ENCODE measurements at regions not wholly inside any gene's neighbourhood (a gene's known extent, or its start where the extent isn't known, plus 50 kb on each side); places are given as distances from the start of the nearest gene placed in this dataset.

DNA sequence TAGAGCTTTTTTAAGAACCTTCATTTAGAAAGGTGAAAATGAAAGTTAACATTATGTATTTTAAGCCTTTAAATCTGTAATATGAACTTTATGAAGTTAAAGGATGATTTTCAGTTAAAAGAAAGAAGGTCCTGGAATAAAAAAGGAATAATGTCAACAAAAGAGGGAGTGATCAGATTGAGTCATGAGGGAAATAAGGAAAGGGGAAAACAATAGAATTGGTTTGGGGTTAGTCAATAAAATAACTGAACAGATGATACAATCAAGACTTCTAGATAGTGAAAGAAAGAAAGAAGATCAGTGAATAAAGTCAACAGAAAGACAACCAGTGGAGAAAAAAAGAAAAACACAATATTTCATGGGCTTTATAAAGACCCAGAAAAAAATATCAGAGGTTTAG is 291.6 kb upstream of the ARSJ start:
- H3K9me3 ChIP-seq, result no peaks in the 10 kb centered on the region
- intact Hi-C loops (cut with DNase I), result no loop called here
- TF ChIP-seq, protein P1, sequence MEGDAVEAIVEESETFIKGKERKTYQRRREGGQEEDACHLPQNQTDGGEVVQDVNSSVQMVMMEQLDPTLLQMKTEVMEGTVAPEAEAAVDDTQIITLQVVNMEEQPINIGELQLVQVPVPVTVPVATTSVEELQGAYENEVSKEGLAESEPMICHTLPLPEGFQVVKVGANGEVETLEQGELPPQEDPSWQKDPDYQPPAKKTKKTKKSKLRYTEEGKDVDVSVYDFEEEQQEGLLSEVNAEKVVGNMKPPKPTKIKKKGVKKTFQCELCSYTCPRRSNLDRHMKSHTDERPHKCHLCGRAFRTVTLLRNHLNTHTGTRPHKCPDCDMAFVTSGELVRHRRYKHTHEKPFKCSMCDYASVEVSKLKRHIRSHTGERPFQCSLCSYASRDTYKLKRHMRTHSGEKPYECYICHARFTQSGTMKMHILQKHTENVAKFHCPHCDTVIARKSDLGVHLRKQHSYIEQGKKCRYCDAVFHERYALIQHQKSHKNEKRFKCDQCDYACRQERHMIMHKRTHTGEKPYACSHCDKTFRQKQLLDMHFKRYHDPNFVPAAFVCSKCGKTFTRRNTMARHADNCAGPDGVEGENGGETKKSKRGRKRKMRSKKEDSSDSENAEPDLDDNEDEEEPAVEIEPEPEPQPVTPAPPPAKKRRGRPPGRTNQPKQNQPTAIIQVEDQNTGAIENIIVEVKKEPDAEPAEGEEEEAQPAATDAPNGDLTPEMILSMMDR (IDR thresholded peaks at IDR 0.05), result no peak
- TF ChIP-seq POLR2A (IDR thresholded peaks at IDR 0.05) (no peak), EP300 (IDR thresholded peaks at IDR 0.05) (no peak)

DNA sequence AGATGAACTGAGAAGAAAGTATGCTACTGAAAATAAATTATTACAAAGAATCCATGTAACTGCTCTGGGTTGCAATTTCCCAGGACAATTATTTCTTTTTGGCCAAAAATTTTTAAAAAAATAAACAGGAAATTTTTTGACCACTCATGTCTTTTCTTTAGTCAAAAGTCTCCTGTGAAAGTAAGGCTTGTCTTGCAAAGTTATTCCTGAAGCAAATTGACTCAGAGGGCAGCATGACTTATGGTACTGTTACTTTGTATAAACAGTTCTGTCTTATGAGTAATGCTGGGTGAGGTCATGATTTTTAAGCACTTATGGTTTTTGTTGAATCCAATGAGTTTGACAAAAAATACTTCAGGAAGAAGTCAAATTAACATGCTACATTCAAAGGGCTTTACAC is 292.8 kb upstream of the ARSJ start:
- Histone ChIP-seq H3K9me3 (no peaks in the 10 kb centered on the region), H3K36me3 (no peaks in the 10 kb centered on the region), H3K4me3 (no peak overlapping the region), H3K27ac (no peak overlapping the region), H3K27me3 (no peaks in the 10 kb centered on the region), H3K4me1 (ENCODE audit: insufficient read depth) (no peaks in the 10 kb centered on the region)
- no peak for TF ChIP-seq POLR2A (IDR thresholded peaks at IDR 0.05)
- TF ChIP-seq EP300 (IDR thresholded peaks at IDR 0.05), result no peak
- TF ChIP-seq, protein P1 (IDR thresholded peaks at IDR 0.05), result no peak
- DNase-seq, result no peak
- intact Hi-C loops (cut with DNase I), result no loop called here

More for the DNA sequence above, 291.6 kb upstream of the ARSJ start:
- Histone ChIP-seq H3K27me3 (no peaks in the 10 kb centered on the region), H3K4me1 (ENCODE audit: insufficient read depth) (no peaks in the 10 kb centered on the region), H3K27ac (no peak overlapping the region), H3K4me3 (no peak overlapping the region), H3K36me3 (no peaks in the 10 kb centered on the region)
- no peak for DNase-seq

DNA sequence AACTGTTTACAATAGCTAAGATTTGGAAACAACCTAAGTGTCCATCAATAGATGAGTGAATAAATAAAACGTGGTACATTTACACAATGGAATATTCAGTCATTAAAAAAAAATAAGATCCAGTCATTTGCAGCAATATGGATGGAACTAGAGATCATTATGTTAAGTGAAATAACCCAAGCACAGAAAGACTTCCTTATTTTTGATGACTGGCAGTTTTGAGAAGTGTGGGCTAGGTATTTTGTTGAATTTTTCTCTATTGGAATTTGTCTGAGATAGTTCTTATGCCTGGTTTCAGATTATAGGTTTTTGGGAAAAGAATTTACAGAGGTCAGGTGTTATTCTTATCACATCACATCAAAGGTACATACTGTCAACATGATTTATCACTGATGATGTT is 293.8 kb upstream of the ARSJ start:
- intact Hi-C loops (cut with DNase I), result no loop called here
- 68 to 77% (median 75%) methylated on average over 1 of the region's 1 CpG for WGBS, 3 donors
- H3K27me3 ChIP-seq, result no peaks in the 10 kb centered on the region
- H3K27ac ChIP-seq, result no peak overlapping the region
- no peaks in the 10 kb centered on the region for H3K4me1 ChIP-seq (ENCODE audit: insufficient read depth)
- TF ChIP-seq, protein P1 (IDR thresholded peaks at IDR 0.05), result no peak
- TF ChIP-seq POLR2A (IDR thresholded peaks at IDR 0.05), result no peak
- TF ChIP-seq EP300 (IDR thresholded peaks at IDR 0.05), result no peak
- no peak overlapping the region for H3K4me3 ChIP-seq
- H3K9me3 ChIP-seq, result no peaks in the 10 kb centered on the region
- DNase-seq, result no peak
- no peaks in the 10 kb centered on the region for H3K36me3 ChIP-seq

DNA sequence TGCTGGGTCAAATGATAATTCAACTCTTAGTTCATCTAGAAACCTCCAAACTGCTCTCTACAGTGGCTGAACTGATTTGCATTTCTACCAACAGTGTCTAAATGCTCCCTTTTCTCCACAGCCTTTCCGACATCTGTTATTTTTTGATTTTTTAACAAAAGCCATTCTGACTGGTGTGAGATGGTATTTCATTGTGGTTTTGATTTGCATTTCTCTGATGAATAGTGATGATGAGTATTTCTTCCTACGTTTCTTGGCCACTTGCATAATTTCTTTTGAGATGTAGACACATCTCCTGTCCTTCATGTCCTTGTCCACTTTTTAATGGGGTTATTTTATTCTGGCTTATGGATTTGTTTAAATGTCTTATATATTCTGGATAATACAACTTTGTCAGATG is 298.2 kb upstream of the ARSJ start:
- no peaks in the 10 kb centered on the region for H3K4me1 ChIP-seq (ENCODE audit: insufficient read depth)
- H3K27me3 ChIP-seq, result no peaks in the 10 kb centered on the region
- intact Hi-C loops (cut with DNase I), result no loop called here
- DNase-seq, result no peak
- no peak overlapping the region for H3K4me3 ChIP-seq
- H3K9me3 ChIP-seq, result no peaks in the 10 kb centered on the region
- TF ChIP-seq POLR2A (IDR thresholded peaks at IDR 0.05), result no peak
- TF ChIP-seq EP300 (IDR thresholded peaks at IDR 0.05), result no peak
- TF ChIP-seq, protein P1 (IDR thresholded peaks at IDR 0.05), result no peak
- 79 to 81% (median 79%) methylated on average over 2 of the region's 2 CpGs for WGBS, 3 donors
- no peak overlapping the region for H3K27ac ChIP-seq
- H3K36me3 ChIP-seq, result no peaks in the 10 kb centered on the region

DNA sequence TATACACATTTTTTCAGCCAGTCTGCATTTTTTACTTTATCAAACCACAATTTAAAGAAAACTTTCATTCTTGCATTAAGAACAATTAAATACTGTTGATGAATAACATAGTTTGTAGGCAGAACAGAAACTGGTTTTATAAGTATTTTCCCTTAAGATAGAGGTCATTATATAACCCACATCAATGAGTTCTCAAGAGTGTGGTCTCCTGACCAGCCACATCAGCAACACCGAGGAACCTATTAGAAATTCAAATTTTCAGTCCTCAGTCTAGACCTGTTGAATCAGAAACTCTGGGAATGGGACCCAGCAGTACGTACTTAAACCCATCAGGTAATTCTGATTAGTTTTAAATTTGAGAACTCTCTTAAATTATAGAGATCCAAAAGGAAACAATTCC is 299.6 kb upstream of the ARSJ start:
- intact Hi-C loops (cut with DNase I), result no loop called here
- H3K4me1 ChIP-seq (ENCODE audit: insufficient read depth), result no peaks in the 10 kb centered on the region
- no peak for TF ChIP-seq POLR2A (IDR thresholded peaks at IDR 0.05)
- TF ChIP-seq, protein P1 (IDR thresholded peaks at IDR 0.05), result no peak
- no peak for TF ChIP-seq EP300 (IDR thresholded peaks at IDR 0.05)
- no peak overlapping the region for H3K27ac ChIP-seq
- no peaks in the 10 kb centered on the region for H3K9me3 ChIP-seq
- H3K36me3 ChIP-seq, result no peaks in the 10 kb centered on the region
- no peak for DNase-seq
- no peak overlapping the region for H3K4me3 ChIP-seq
- WGBS, 3 donors, result 62 to 69% (median 63%) methylated on average over 2 of the region's 2 CpGs
- H3K27me3 ChIP-seq, result no peaks in the 10 kb centered on the region

Measured in ovary (tissue), 7 donors.